ENCODE measurements at regions not wholly inside any gene's neighbourhood (a gene's known extent, or its start where the extent isn't known, plus 50 kb on each side); places are given as distances from the start of the nearest gene placed in this dataset.

GRCh38 chr5:93017376-93017775, 563.6 kb downstream of the NR2F1-AS1 start:
- Histone ChIP-seq H3K27me3 (ENCODE audit: insufficient read depth, low read depth, low read length) (no peaks in the 10 kb centered on the region), H3K36me3 (ENCODE audit: insufficient read depth, low read length) (no peaks in the 10 kb centered on the region), H3K4me2 (ENCODE audit: low read length) (no peak overlapping the region), H3K9ac (ENCODE audit: low read length) (no peak overlapping the region), H3K9me3 (ENCODE audit: low read length) (no peaks in the 10 kb centered on the region), H3K4me3 (ENCODE audit: low read length) (no peak overlapping the region), H3F3A (ENCODE audit: insufficient read depth, low read length, poor library complexity, severe bottlenecking) (no peaks in the 10 kb centered on the region), H3K9me2 (ENCODE audit: insufficient read depth, low read length) (no peaks in the 10 kb centered on the region), H2AFZ (ENCODE audit: low read depth, low read length) (no peak overlapping the region), H3K27ac (ENCODE audit: low read length) (no peak overlapping the region), H4K20me1 (ENCODE audit: insufficient read depth) (no peaks in the 10 kb centered on the region), H3K79me2 (replicated peaks; ENCODE audit: insufficient read depth, low read length) (no peaks in the 10 kb centered on the region)
- no peak for TF ChIP-seq CTCF (IDR thresholded peaks at IDR 0.05; ENCODE audit: poor library complexity, severe bottlenecking)
- no peak for TF ChIP-seq TAF1 (IDR thresholded peaks at IDR 0.05; ENCODE audit: low read depth)
- TF ChIP-seq RAD21 (conservative IDR thresholded peaks at IDR 0.05): no peak
- TF ChIP-seq MXI1 (conservative IDR thresholded peaks at IDR 0.05; ENCODE audit: poor library complexity, severe bottlenecking): no peak
- TF ChIP-seq POLR2AphosphoS5 (IDR thresholded peaks at IDR 0.05): no peak
- no peak for TF ChIP-seq REST (IDR thresholded peaks at IDR 0.05; ENCODE audit: borderline replicate concordance)

- H2AFZ ChIP-seq (ENCODE audit: low read depth, low read length): no peak overlapping the region
- no peaks in the 10 kb centered on the region for H3K9me3 ChIP-seq (ENCODE audit: low read length)
- no peaks in the 10 kb centered on the region for H3F3A ChIP-seq (ENCODE audit: insufficient read depth, low read length, poor library complexity, severe bottlenecking)
- H4K20me1 ChIP-seq (ENCODE audit: insufficient read depth): no peaks in the 10 kb centered on the region
- H3K27me3 ChIP-seq (ENCODE audit: insufficient read depth, low read depth, low read length): no peaks in the 10 kb centered on the region
- H3K79me2 ChIP-seq (replicated peaks; ENCODE audit: insufficient read depth, low read length): no peaks in the 10 kb centered on the region
- no peaks in the 10 kb centered on the region for H3K36me3 ChIP-seq (ENCODE audit: insufficient read depth, low read length)
- no peak overlapping the region for H3K4me2 ChIP-seq (ENCODE audit: low read length)
- no peak overlapping the region for H3K27ac ChIP-seq (ENCODE audit: low read length)
- no peak overlapping the region for H3K9ac ChIP-seq (ENCODE audit: low read length)
- H3K4me3 ChIP-seq (ENCODE audit: low read length): no peak overlapping the region
- TF ChIP-seq CTCF (IDR thresholded peaks at IDR 0.05; ENCODE audit: poor library complexity, severe bottlenecking): no peak
- TF ChIP-seq POLR2AphosphoS5 (IDR thresholded peaks at IDR 0.05): no peak
- TF ChIP-seq SMC3 (conservative IDR thresholded peaks at IDR 0.05; ENCODE audit: poor library complexity): no peak
- TF ChIP-seq EP300 (conservative IDR thresholded peaks at IDR 0.05; ENCODE audit: poor library complexity, severe bottlenecking): no peak
- no peak for TF ChIP-seq REST (IDR thresholded peaks at IDR 0.05; ENCODE audit: borderline replicate concordance)
- no peak for TF ChIP-seq RAD21 (conservative IDR thresholded peaks at IDR 0.05)
- no peak for TF ChIP-seq TAF1 (IDR thresholded peaks at IDR 0.05; ENCODE audit: low read depth)
- no peak for TF ChIP-seq MXI1 (conservative IDR thresholded peaks at IDR 0.05; ENCODE audit: poor library complexity, severe bottlenecking)
- no peak for TF ChIP-seq EZH2 (IDR thresholded peaks at IDR 0.05; ENCODE audit: borderline replicate concordance, insufficient read depth, low read length, poor library complexity, severe bottlenecking)
- no peaks in the 10 kb centered on the region for H3K9me2 ChIP-seq (ENCODE audit: insufficient read depth, low read length)
Observed at GRCh38 chr5:93010616-93011015, 570.4 kb downstream of the NR2F1-AS1 start.
